ENCODE measurements at regions not wholly inside any gene's neighbourhood (a gene's known extent, or its start where the extent isn't known, plus 50 kb on each side); places are given as distances from the start of the nearest gene placed in this dataset.
A peak's percentile ranks its signal among the peaks of the same experiment; 100 is the strongest.

DNA sequence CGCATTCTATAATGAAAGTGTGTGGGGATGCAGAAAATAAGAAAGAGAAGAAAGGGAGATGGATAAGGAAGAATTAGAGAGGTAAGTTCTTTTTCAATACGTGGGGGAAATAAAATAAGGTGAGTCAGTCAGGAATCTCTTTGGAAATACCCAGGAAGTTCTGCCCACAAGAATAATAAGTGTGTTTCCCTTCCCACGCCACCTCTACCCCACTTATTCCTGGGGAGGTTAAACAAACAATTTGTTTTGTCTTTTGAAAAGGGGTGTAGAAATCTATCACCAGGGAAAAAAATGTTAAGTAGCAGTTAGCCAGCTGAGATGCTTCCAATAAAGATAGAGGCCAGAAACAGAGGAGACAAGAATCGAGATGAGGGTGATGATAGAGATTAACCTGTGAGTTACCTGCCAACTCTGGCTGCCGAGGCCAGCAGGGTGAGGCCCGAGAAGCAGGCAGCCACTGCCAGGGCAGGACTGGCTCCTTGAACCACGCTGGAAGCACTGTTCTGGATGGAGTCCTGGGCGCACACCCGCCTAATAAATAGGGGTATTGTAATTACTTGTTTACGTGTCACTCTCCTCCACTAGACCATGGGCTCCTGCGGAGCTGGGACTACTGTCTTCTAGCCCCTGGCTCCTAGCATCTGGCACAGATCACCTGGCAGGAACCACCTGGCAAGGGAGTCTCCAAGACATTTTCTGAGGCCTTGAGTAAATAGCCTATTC is 191.3 kb downstream of the FGFR2 start:
- H3K9me3 ChIP-seq (ENCODE audit: control insufficient read depth in 2 of 3, insufficient read depth in 1 of 3, low read length in 3 of 3): no peaks in the 10 kb centered on the region
- DNase-seq (peak in 1 of 5 donors; percentile 6), FAIRE-seq (no peak)
- H3K36me3 ChIP-seq (ENCODE audit: control insufficient read depth in 2 of 3, insufficient read depth in 3 of 3, low read length in 3 of 3): no peaks in the 10 kb centered on the region
- peaks cover 0 to 6% (median 0%) of the 10 kb centered on the region in 3 donors for H3K4me1 ChIP-seq (ENCODE audit: control insufficient read depth in 2 of 3, insufficient read depth in 2 of 3, low read depth in 1 of 3, low read length in 3 of 3)
- H3K9ac ChIP-seq (ENCODE audit: low read length in 3 of 3): no peak overlapping the region
- H3K4me3 ChIP-seq (ENCODE audit: low read length in 3 of 3): no peak overlapping the region
- intact Hi-C loops (cut with DNase I): no loop called here
- TF ChIP-seq CTCF (IDR thresholded peaks at IDR 0.05; ENCODE audit: borderline replicate concordance, extremely low read depth, insufficient read depth): no peak
- no peaks in the 10 kb centered on the region for H3K27me3 ChIP-seq (ENCODE audit: control insufficient read depth, insufficient read depth, low read length)
- no peak overlapping the region for H3K27ac ChIP-seq (ENCODE audit: low read depth in 2 of 2, low read length in 2 of 2)

DNA sequence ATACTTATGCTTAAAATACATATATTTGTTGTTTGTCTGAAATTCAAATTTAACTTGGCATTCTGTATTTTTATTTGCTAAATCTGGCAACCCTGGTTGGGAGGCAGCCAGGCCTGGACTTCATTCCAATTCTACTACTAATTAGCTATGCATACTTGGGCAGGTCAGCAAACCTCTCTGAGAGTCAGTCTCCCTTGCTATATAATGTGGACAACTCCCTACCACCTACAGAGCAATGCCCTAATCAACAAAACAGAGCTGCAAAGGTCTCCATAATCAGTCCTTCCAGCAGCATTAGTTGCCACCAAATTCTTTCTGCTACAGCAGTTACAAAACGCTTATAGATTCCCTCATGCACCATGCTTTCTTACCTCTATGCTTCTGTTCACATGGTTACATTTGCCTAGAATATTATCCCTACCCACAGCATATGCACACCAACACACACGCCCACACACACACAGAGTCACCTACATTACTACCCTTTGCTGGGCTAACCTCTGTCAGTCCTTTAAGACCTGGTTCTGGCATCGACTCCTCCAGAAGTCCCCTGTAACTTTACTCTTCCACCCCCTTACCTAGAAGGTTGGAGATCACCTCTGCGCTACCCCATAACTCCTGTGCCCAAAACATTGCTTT is 188.7 kb downstream of the FGFR2 start:
- DNase-seq: peak in 1 of 5 donors; percentile 9
- Histone ChIP-seq H3K4me3 (ENCODE audit: low read length in 3 of 3) (no peak overlapping the region), H3K36me3 (ENCODE audit: control insufficient read depth in 2 of 3, insufficient read depth in 3 of 3, low read length in 3 of 3) (no peaks in the 10 kb centered on the region), H3K4me1 (ENCODE audit: control insufficient read depth in 2 of 3, insufficient read depth in 2 of 3, low read depth in 1 of 3, low read length in 3 of 3) (peaks cover 0 to 6% (median 0%) of the 10 kb centered on the region in 3 donors), H3K27ac (ENCODE audit: low read depth in 2 of 2, low read length in 2 of 2) (no peak overlapping the region), H3K27me3 (ENCODE audit: control insufficient read depth, insufficient read depth, low read length) (no peaks in the 10 kb centered on the region), H3K9me3 (ENCODE audit: control insufficient read depth in 2 of 3, insufficient read depth in 1 of 3, low read length in 3 of 3) (no peaks in the 10 kb centered on the region), H3K9ac (ENCODE audit: low read length in 3 of 3) (no peak overlapping the region)
- no peak for TF ChIP-seq CTCF (IDR thresholded peaks at IDR 0.05; ENCODE audit: borderline replicate concordance, extremely low read depth, insufficient read depth)
- no peak for FAIRE-seq
- intact Hi-C loops (cut with DNase I): no loop called here

DNA sequence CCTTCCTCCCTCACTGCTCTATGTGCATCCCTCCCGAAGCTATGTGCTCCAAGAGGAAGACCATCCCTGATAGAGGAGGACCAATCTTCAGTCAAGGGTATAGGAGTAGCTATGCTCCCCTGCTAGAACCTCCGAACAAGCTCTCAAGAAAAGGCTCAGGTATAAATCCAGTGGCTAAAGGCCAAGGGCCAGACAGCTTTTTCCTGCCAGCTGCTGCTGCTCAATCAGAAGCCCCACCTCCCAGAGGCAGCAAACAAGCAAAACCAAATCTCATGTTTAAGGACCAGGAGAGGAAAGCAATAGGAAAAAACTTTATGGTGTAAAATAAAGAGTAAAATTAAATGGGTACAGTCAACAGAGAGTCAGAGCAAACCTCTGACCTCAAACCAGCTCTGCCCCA is 187.2 kb downstream of the FGFR2 start:
- no peak for FAIRE-seq
- peaks cover 0 to 6% (median 0%) of the 10 kb centered on the region in 3 donors for H3K4me1 ChIP-seq (ENCODE audit: control insufficient read depth in 2 of 3, insufficient read depth in 2 of 3, low read depth in 1 of 3, low read length in 3 of 3)
- no peak overlapping the region for H3K27ac ChIP-seq (ENCODE audit: low read depth in 2 of 2, low read length in 2 of 2)
- H3K36me3 ChIP-seq (ENCODE audit: control insufficient read depth in 2 of 3, insufficient read depth in 3 of 3, low read length in 3 of 3): no peaks in the 10 kb centered on the region
- intact Hi-C loops (cut with DNase I): no loop called here
- no peak overlapping the region for H3K9ac ChIP-seq (ENCODE audit: low read length in 3 of 3)
- no peaks in the 10 kb centered on the region for H3K27me3 ChIP-seq (ENCODE audit: control insufficient read depth, insufficient read depth, low read length)
- no peaks in the 10 kb centered on the region for H3K9me3 ChIP-seq (ENCODE audit: control insufficient read depth in 2 of 3, insufficient read depth in 1 of 3, low read length in 3 of 3)
- no peak overlapping the region for H3K4me3 ChIP-seq (ENCODE audit: low read length in 3 of 3)
- TF ChIP-seq CTCF (IDR thresholded peaks at IDR 0.05; ENCODE audit: borderline replicate concordance, extremely low read depth, insufficient read depth): no peak
- peak in 4 of 5 donors; percentile 55 to 81 (median 72) for DNase-seq

Measured in kidney (tissue), 13 donors.